Activated naive CD8-positive, alpha-beta T cell treated with anti-CD3 and anti-CD28 coated beads for 36 hours (primary cell): ENCODE measurements at regions not wholly inside any gene's neighbourhood (a gene's known extent, or its start where the extent isn't known, plus 50 kb on each side); places are given as distances from the start of the nearest gene placed in this dataset.

ENCODE experiments used
- DNase-seq: peaks from one replicate; pipeline ENCODE4 v3.0.0; 2021
- H3K27ac Mint-ChIP-seq: one replicate; pipeline ENCODE4 v1.8.0; 2022; ENCODE audit warnings: mild to moderate bottlenecking, moderate library complexity, mixed read lengths
- H3K27me3 Mint-ChIP-seq: one replicate; pipeline ENCODE4 v1.8.0; 2022; ENCODE audit warnings: mild to moderate bottlenecking, mixed read lengths
- H3K36me3 Mint-ChIP-seq: one replicate; pipeline ENCODE4 v1.8.0; 2021; ENCODE audit warnings: mild to moderate bottlenecking, mixed read lengths
- H3K4me1 Mint-ChIP-seq: one replicate; pipeline ENCODE4 v1.8.0; 2021; ENCODE audit warnings: mixed read lengths
- H3K4me3 Mint-ChIP-seq: one replicate; pipeline ENCODE4 v1.8.0; 2022; ENCODE audit warnings: mild to moderate bottlenecking, moderate library complexity, mixed read lengths
- H3K9me3 Mint-ChIP-seq: one replicate; pipeline ENCODE4 v1.8.0; 2022; ENCODE audit warnings: mixed read lengths

GRCh38 chr10:36612436-36612835, 513.0 kb upstream of the ANKRD30A start:
- Mint-ChIP-seq H3K4me3 (no peak overlapping the region), H3K4me1 (no peaks in the 10 kb centered on the region), H3K27ac (no peak overlapping the region), H3K9me3 (no peaks in the 10 kb centered on the region), H3K36me3 (no peaks in the 10 kb centered on the region), H3K27me3 (no peaks in the 10 kb centered on the region)
- DNase-seq = no peak

GRCh38 chr10:36608866-36609265, 516.5 kb upstream of the ANKRD30A start:
- DNase-seq = no peak
- Mint-ChIP-seq H3K27ac (no peak overlapping the region), H3K4me1 (no peaks in the 10 kb centered on the region), H3K27me3 (no peaks in the 10 kb centered on the region), H3K36me3 (no peaks in the 10 kb centered on the region), H3K9me3 (no peaks in the 10 kb centered on the region), H3K4me3 (no peak overlapping the region)

GRCh38 chr10:36608251-36608650, 517.1 kb upstream of the ANKRD30A start:
- no peaks in the 10 kb centered on the region for H3K27me3 Mint-ChIP-seq
- H3K4me1 Mint-ChIP-seq = no peaks in the 10 kb centered on the region
- no peak overlapping the region for H3K27ac Mint-ChIP-seq
- H3K9me3 Mint-ChIP-seq = no peaks in the 10 kb centered on the region
- H3K4me3 Mint-ChIP-seq = no peak overlapping the region
- H3K36me3 Mint-ChIP-seq = no peaks in the 10 kb centered on the region
- no peak for DNase-seq

GRCh38 chr10:36606234-36606839, 519.1 kb upstream of the ANKRD30A start:
- DNase-seq = no peak
- H3K27ac Mint-ChIP-seq = no peak overlapping the region
- no peaks in the 10 kb centered on the region for H3K9me3 Mint-ChIP-seq
- no peaks in the 10 kb centered on the region for H3K4me1 Mint-ChIP-seq
- no peak overlapping the region for H3K4me3 Mint-ChIP-seq
- no peaks in the 10 kb centered on the region for H3K27me3 Mint-ChIP-seq
- no peaks in the 10 kb centered on the region for H3K36me3 Mint-ChIP-seq

- H3K4me1 Mint-ChIP-seq = no peaks in the 10 kb centered on the region
- no peaks in the 10 kb centered on the region for H3K27me3 Mint-ChIP-seq
- DNase-seq = no peak
- H3K27ac Mint-ChIP-seq = no peak overlapping the region
- no peaks in the 10 kb centered on the region for H3K36me3 Mint-ChIP-seq
- H3K9me3 Mint-ChIP-seq = peaks cover 4% of the 10 kb centered on the region
- H3K4me3 Mint-ChIP-seq = no peak overlapping the region
Measured at GRCh38 chr10:36604316-36604715, 521.1 kb upstream of the ANKRD30A start.

- Mint-ChIP-seq H3K36me3 (no peaks in the 10 kb centered on the region), H3K27me3 (no peaks in the 10 kb centered on the region), H3K27ac (no peak overlapping the region), H3K4me1 (no peaks in the 10 kb centered on the region), H3K4me3 (no peak overlapping the region), H3K9me3 (peaks cover 4% of the 10 kb centered on the region)
- no peak for DNase-seq
Measured at GRCh38 chr10:36603688-36604087, 521.7 kb upstream of the ANKRD30A start.

GRCh38 chr10:36602374-36602773, 523.0 kb upstream of the ANKRD30A start:
- Mint-ChIP-seq H3K4me1 (no peaks in the 10 kb centered on the region), H3K27ac (no peak overlapping the region), H3K9me3 (peaks cover 4% of the 10 kb centered on the region), H3K4me3 (no peak overlapping the region), H3K36me3 (no peaks in the 10 kb centered on the region), H3K27me3 (no peaks in the 10 kb centered on the region)
- DNase-seq = no peak

- Mint-ChIP-seq H3K9me3 (peaks cover 4% of the 10 kb centered on the region), H3K4me1 (no peaks in the 10 kb centered on the region), H3K27ac (no peak overlapping the region), H3K4me3 (no peak overlapping the region), H3K36me3 (no peaks in the 10 kb centered on the region), H3K27me3 (no peaks in the 10 kb centered on the region)
- no peak for DNase-seq
Measured at GRCh38 chr10:36597756-36598320, 527.6 kb upstream of the ANKRD30A start.

- no peak overlapping the region for H3K4me3 Mint-ChIP-seq
- no peak for DNase-seq
- no peaks in the 10 kb centered on the region for H3K4me1 Mint-ChIP-seq
- H3K36me3 Mint-ChIP-seq = no peaks in the 10 kb centered on the region
- peaks cover 10% of the 10 kb centered on the region for H3K9me3 Mint-ChIP-seq
- no peaks in the 10 kb centered on the region for H3K27me3 Mint-ChIP-seq
- no peak overlapping the region for H3K27ac Mint-ChIP-seq
Measured at GRCh38 chr10:36592964-36593363, 532.4 kb upstream of the ANKRD30A start.

- Mint-ChIP-seq H3K36me3 (no peaks in the 10 kb centered on the region), H3K27ac (no peak overlapping the region), H3K4me1 (no peaks in the 10 kb centered on the region), H3K27me3 (no peaks in the 10 kb centered on the region), H3K4me3 (no peak overlapping the region), H3K9me3 (peaks cover 14% of the 10 kb centered on the region)
- DNase-seq = no peak
Measured at GRCh38 chr10:36591436-36591835, 534.0 kb upstream of the ANKRD30A start.

- Mint-ChIP-seq H3K27ac (no peak overlapping the region), H3K9me3 (peaks cover 13% of the 10 kb centered on the region), H3K4me3 (no peak overlapping the region), H3K27me3 (no peaks in the 10 kb centered on the region), H3K36me3 (no peaks in the 10 kb centered on the region), H3K4me1 (no peaks in the 10 kb centered on the region)
- no peak for DNase-seq
Measured at GRCh38 chr10:36583690-36584089, 541.7 kb upstream of the ANKRD30A start.

GRCh38 chr10:36581237-36581636, 544.2 kb upstream of the ANKRD30A start:
- Mint-ChIP-seq H3K27me3 (no peaks in the 10 kb centered on the region), H3K36me3 (no peaks in the 10 kb centered on the region), H3K9me3 (peaks cover 6% of the 10 kb centered on the region), H3K4me1 (no peaks in the 10 kb centered on the region), H3K27ac (no peak overlapping the region), H3K4me3 (no peak overlapping the region)
- no peak for DNase-seq

- Mint-ChIP-seq H3K4me3 (no peak overlapping the region), H3K27ac (no peak overlapping the region), H3K9me3 (peaks cover 4% of the 10 kb centered on the region)
Measured at GRCh38 chr10:36578306-36578705, 547.1 kb upstream of the ANKRD30A start.

GRCh38 chr10:36577126-36577525, 548.3 kb upstream of the ANKRD30A start:
- no peak overlapping the region for H3K27ac Mint-ChIP-seq
- H3K4me1 Mint-ChIP-seq = no peaks in the 10 kb centered on the region
- H3K9me3 Mint-ChIP-seq = peaks cover 4% of the 10 kb centered on the region
- no peak overlapping the region for H3K4me3 Mint-ChIP-seq
- DNase-seq = no peak
- H3K27me3 Mint-ChIP-seq = no peaks in the 10 kb centered on the region
- H3K36me3 Mint-ChIP-seq = no peaks in the 10 kb centered on the region

More at GRCh38 chr10:36578306-36578705, 547.1 kb upstream of the ANKRD30A start:
- DNase-seq = no peak
- Mint-ChIP-seq H3K36me3 (no peaks in the 10 kb centered on the region), H3K27me3 (no peaks in the 10 kb centered on the region), H3K4me1 (no peaks in the 10 kb centered on the region)

GRCh38 chr10:36574207-36574606, 551.2 kb upstream of the ANKRD30A start:
- Mint-ChIP-seq H3K27me3 (no peaks in the 10 kb centered on the region), H3K27ac (no peak overlapping the region), H3K4me1 (no peaks in the 10 kb centered on the region), H3K4me3 (no peak overlapping the region), H3K9me3 (peaks cover 6% of the 10 kb centered on the region), H3K36me3 (no peaks in the 10 kb centered on the region)
- no peak for DNase-seq

GRCh38 chr10:36573246-36573645, 552.2 kb upstream of the ANKRD30A start:
- Mint-ChIP-seq H3K27me3 (no peaks in the 10 kb centered on the region), H3K36me3 (no peaks in the 10 kb centered on the region), H3K27ac (no peak overlapping the region), H3K4me1 (no peaks in the 10 kb centered on the region), H3K9me3 (peaks cover 6% of the 10 kb centered on the region), H3K4me3 (no peak overlapping the region)
- DNase-seq = no peak
